AG04449 (cell line): ENCODE measurements at regions not wholly inside any gene's neighbourhood (a gene's known extent, or its start where the extent isn't known, plus 50 kb on each side); places are given as distances from the start of the nearest gene placed in this dataset.
"Not testable (repeated sequence)": the region's sequence is repeated elsewhere in the genome, so short reads cannot be mapped to it uniquely, and the experiment has no call there.

Experiments
- CTCF ChIA-PET: fragments of 350-600 bp; formaldehyde crosslinking; extraction: SDS; loops from one replicate; lab custom pipeline; 2021; ENCODE audit warnings: antibody characterized with exemption; lab: Yijun Ruan, JAX
- POLR2A ChIA-PET: fragments of 400-600, 350-600 bp; formaldehyde crosslinking; extraction: SDS; loops from one replicate; lab custom pipeline; 2020; ENCODE audit warnings: antibody characterized with exemption, inconsistent platforms; lab: Yijun Ruan, JAX
- DNase-seq: peaks from one replicate; pipeline ENCODE4 v3.0.0-alpha.2; 2010; ENCODE audit warnings: low read depth, low spot score
- H3K4me3 ChIP-seq: 2 replicates; pipeline ENCODE4 v1.5.1; 2011; ENCODE audit warnings: low read depth, mild to moderate bottlenecking, control low read depth, low read length
- CTCF ChIP-seq: IDR thresholded peaks from one replicate; pipeline ENCODE4 v1.5.1; 2011; ENCODE audit warnings: mild to moderate bottlenecking, moderate library complexity, low read length, control low read depth, inconsistent platforms; ENCODE audit not compliant: insufficient read depth; ENCODE audit errors: missing control alignments

DNA sequence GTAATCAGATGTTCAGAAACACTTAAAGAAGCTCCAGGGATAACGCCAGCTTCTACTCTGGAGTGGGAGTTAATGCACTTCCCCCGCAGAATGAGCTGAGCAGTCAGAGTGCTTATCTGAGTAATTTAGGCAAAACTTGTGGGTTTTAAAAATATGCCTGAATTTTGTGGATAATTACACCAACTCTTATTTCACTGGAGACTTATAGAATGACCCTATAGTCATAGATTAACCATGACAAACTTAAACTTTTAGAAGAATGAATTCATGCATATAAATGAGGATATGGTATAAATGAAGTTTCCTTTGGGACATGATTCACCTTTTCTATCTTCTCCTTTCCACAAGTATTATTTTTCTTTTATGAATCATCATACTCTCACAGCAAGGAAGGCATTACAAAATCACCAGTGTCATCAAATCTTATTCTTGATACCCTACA is 241.1 kb upstream of the FBXO33 start:
- H3K4me3 ChIP-seq: no peak overlapping the region
- no peak for TF ChIP-seq CTCF
- ChIA-PET POLR2A (no interaction called here), CTCF (no interaction called here)
- DNase-seq: peak; percentile 28

- CTCF ChIA-PET: no interaction called here
- DNase-seq: no peak
- no peak for TF ChIP-seq CTCF
- POLR2A ChIA-PET: no interaction called here
- H3K4me3 ChIP-seq: no peak overlapping the region
Measured at GRCh38 chr14:39668449-39668848, 236.2 kb upstream of the FBXO33 start.

- H3K4me3 ChIP-seq: no peak overlapping the region
- CTCF ChIA-PET: no interaction called here
- TF ChIP-seq CTCF: no peak
- POLR2A ChIA-PET: no interaction called here
- no peak for DNase-seq
Measured at GRCh38 chr14:39666386-39666785, 234.2 kb upstream of the FBXO33 start.

DNA sequence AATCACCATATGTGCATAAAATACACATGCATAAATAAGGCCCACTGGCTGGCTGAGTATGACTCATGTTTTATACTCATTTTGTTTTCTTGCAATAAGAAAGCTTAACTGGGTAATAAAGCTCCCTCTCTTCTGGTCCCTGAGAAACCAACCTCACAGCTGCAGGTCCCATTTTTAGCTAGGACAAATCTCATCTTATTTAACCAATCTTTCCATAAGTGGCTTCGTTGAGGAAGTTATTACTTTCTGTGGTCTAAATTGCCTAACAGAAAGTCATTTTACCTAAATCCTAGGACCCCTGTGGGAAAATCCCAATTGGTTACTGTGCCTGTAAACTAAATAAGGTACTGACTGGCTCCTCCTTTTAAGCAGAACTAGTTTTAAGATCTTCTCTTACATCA is 232.8 kb upstream of the FBXO33 start:
- CTCF ChIA-PET: no interaction called here
- POLR2A ChIA-PET: no interaction called here
- H3K4me3 ChIP-seq: no peak overlapping the region
- TF ChIP-seq CTCF: no peak
- DNase-seq: no peak

DNA sequence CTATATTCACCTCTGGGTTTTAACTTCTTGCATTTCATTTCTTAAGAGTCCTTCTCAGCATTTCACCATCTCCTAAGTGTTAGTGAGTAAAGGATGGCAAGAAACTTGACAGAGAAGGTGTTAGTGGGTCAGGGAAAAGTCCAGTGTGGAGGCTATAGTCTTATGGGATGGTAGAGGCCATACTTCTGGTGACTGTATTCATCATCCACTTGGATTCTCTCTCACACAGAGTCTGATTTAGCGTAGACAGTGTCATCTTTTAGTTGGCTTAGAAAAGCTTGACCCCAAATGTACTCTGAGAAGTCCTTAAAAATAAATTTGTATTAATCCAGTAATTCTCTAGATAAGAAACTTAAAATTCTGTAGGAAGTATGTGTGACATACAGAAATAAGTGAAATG is 232.4 kb upstream of the FBXO33 start:
- no peak for DNase-seq
- no peak for TF ChIP-seq CTCF
- ChIA-PET CTCF (no interaction called here), POLR2A (no interaction called here)
- no peak overlapping the region for H3K4me3 ChIP-seq

GRCh38 chr14:39641224-39641623 is 209.0 kb upstream of the FBXO33 start:
- POLR2A ChIA-PET: no interaction called here

GRCh38 chr14:39639009-39639408 is 206.8 kb upstream of the FBXO33 start:
- POLR2A ChIA-PET, CTCF ChIA-PET, H3K4me3 ChIP-seq, DNase-seq: not testable (repeated sequence)

More at GRCh38 chr14:39641224-39641623, 209.0 kb upstream of the FBXO33 start:
- H3K4me3 ChIP-seq: no peak overlapping the region
- CTCF ChIA-PET: no interaction called here
- TF ChIP-seq CTCF: no peak
- no peak for DNase-seq
